NB4 (cell line): ENCODE measurements at regions not wholly inside any gene's neighbourhood (a gene's known extent, or its start where the extent isn't known, plus 50 kb on each side); places are given as distances from the start of the nearest gene placed in this dataset.

ENCODE experiments used
- CTCF ChIP-seq: IDR thresholded peaks from one replicate; pipeline ENCODE4 v1.5.1; 2012; ENCODE audit warnings: low read depth, low read length
- MYC ChIP-seq: IDR thresholded peaks from 2 replicates; pipeline ENCODE4 v1.6.1; 2011; ENCODE audit warnings: low read depth, low read length
- POLR2A ChIP-seq: IDR thresholded peaks from 2 replicates; pipeline ENCODE4 v1.6.1; 2011; ENCODE audit warnings: mild to moderate bottlenecking; ENCODE audit not compliant: insufficient read length; ENCODE audit errors: extremely low read depth
- TF ChIP-seq, protein P1 (sequence below): IDR thresholded peaks from 2 replicates; pipeline ENCODE4 v1.6.1; 2011; ENCODE audit warnings: low read depth, low read length

- TF ChIP-seq MYC (no peak), CTCF (no peak), POLR2A (no peak)
- TF ChIP-seq, protein P1, sequence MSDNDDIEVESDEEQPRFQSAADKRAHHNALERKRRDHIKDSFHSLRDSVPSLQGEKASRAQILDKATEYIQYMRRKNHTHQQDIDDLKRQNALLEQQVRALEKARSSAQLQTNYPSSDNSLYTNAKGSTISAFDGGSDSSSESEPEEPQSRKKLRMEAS, result no peak
Measured at GRCh38 chr12:18183141-18183540, 78.2 kb upstream of the PIK3C2G start.
